ENCODE measurements at regions not wholly inside any gene's neighbourhood (a gene's known extent, or its start where the extent isn't known, plus 50 kb on each side); places are given as distances from the start of the nearest gene placed in this dataset.
"Not testable (repeated sequence)": the region's sequence is repeated elsewhere in the genome, so short reads cannot be mapped to it uniquely, and the experiment has no call there.

- no peak for DNase-seq
Observed at GRCh38 chr1:14273811-14274210, 324.7 kb upstream of the KAZN start.

- DNase-seq = not testable (repeated sequence)
Observed at GRCh38 chr1:14279891-14280290, 318.6 kb upstream of the KAZN start.

DNA sequence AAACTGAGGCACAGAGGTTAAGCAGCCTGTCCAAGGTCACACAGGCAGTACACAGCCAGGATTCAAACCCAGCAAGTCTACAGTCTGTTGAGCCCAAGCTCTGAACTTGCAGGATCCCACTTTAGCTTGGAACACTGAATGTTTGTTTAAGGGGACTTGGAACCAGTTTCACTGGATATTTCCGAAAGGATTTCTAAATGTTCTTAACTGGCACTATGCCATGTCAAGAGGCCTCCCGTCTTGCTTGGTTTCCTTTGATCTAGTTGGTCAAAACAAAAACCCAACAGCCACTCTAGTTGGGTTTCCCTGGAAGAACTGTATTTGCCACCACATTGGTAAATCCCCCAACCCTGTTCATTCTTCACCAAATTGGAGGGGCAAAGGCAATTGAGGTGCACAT, 317.6 kb upstream of the KAZN start:
- no peak for DNase-seq

DNA sequence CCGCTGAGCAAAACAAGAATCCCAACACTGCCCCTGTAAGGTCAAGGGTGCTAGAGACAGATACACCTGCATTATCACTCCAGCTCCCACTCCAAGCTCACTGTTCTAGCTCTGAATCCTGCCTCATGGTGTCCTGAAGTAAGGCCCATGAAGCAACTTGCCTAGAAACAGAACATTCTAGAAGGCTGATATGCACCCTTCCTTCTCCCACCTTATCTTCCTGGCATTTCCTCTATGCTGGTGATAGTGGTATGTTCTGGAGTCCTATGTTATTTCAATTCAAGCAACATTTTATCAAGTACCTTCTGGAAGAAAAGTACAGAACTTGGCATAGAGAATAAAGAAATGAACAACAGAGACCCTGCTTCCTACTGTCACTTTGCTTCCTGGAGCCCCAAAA, 317.1 kb upstream of the KAZN start:
- DNase-seq = no peak

DNA sequence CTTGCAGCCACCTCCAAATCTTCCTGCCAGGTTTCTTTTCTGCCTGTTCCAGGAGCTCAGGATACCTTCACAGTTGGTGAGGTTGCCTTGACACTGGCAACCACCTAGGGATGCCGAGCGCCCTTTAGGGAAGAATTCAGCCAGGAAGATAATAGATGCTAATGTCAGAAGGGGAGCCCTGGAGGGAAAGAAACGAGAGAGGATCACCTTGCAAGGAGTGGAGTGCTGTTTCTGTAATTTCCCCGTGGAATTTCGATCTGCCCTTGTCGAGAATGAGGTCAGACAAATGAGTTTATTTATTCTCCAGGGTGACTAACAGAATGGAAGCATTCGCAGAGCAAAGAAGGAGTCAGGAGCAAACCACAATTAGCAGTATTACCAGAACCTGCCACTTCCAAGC, 315.8 kb upstream of the KAZN start:
- no peak for DNase-seq

- DNase-seq = no peak
Observed at GRCh38 chr1:14285238-14285637, 313.2 kb upstream of the KAZN start.

DNA sequence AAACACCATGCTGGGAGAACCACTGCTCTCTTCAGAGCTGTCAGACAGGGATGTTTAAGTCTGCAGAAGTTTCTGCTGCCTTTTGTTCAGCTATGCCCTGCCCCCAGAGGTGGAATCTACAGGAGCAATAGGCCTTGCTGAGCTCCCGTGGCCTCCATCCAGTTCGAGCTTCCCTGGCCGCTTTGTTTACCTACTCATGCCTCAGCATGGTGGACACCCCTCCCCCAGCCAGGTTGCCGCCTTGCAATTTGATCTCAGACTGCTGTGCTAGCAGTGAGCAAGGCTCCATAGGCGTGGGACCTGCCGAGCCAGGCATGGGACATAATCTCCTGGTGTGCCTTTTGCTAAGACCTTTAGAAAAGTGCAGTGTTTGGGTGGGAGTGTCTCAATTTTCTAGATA, 307.3 kb upstream of the KAZN start:
- DNase-seq = not testable (repeated sequence)

GRCh38 chr1:14292520-14292919, 306.0 kb upstream of the KAZN start:
- no peak for DNase-seq

DNA sequence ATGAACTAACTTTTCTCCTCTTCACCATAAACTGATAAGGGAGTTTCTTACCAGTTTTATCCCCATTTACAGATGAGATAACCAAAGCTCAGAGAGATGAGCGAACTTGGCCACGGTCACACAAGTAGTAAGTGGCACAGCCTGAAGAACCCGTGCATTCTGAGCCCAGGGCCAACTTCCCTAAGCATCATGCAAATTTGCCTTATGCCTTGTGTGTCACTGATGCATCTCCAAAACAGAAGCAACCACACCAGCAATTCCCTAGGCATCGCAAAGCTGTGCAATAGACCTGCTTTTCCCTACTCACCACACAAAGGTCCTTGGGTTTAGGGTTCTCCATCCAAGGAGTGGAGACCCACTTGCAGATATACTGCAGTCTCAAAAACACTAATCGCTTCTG, 304.5 kb upstream of the KAZN start:
- DNase-seq = no peak

GRCh38 chr1:14294860-14295536, 303.5 kb upstream of the KAZN start:
- DNase-seq = no peak

DNA sequence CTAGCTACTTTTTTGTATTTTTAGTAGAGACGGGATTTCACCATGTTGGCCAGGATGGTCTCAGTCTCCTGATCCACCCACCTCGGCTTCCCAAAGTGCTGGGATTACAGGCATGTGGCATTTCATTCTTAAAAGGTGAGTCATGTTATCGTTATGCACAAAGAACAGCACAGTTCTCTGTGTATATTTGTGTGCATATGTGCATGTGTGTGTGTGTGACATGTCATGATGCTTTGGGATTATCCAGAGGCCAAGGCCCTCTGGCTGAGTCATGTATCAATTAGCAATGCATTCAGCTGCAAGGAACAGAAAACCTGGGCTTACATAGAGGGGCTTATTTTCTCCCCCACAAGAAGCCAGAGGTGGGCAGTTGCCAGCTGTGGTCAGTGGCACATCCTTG, 301.7 kb upstream of the KAZN start:
- no peak for DNase-seq

- no peak for DNase-seq
Observed at GRCh38 chr1:14297356-14297755, 301.1 kb upstream of the KAZN start.

GRCh38 chr1:14298806-14299205, 299.7 kb upstream of the KAZN start:
- DNase-seq = no peak

DNA sequence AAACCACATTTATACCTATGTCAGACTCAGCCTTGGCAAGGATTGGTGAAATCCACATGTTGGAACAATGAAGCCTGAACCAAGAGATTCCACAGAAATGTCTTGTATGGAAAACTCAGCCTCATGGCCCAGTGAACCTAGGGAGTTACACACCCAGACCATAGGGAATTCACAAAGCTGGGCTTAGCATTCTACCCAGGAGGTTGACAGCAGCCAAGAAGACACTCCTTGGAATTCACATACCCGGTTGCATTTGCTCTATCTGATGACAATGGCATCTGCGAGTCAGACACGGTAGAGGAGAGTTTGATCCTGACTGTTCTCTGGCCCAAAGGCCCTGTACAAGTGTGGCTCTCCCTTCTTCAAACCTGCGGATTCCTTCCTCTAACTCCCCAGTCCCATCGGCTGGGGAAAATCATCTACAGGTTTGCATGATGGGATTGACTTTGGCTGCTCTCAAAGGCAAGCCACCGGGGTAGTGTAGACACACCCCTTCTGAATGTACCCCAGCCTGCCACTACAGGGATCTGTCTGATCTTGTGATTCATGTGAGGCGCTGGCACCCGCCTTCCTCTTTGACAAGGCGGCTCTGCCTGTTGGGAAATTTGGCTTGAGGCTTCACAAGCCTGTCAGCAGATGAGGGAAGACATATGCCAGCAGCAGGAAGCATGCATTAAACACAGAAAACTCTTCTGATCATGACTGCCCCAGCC, 297.3 kb upstream of the KAZN start:
- no peak for DNase-seq

GRCh38 chr1:14301704-14302024, 296.8 kb upstream of the KAZN start:
- no peak for DNase-seq

DNA sequence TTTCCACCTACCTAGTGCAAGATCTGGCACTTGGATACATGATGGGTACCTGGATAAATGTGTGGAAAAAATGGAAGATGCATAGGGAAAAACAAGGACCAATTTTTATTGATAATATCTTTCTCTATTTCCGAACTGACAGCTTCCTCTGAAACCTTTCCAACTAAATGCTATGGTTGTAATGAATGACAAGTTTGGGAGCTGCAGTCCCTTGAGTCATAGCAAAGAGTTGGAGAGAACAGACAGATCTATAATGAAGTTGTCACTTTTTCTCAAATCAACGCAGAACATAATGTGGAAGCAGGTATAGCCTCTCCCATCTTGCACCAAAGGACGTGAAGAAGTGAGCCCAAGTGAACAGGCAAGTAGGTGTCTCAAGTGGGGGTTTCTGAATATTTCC, 296.5 kb upstream of the KAZN start:
- DNase-seq = no peak

DNA sequence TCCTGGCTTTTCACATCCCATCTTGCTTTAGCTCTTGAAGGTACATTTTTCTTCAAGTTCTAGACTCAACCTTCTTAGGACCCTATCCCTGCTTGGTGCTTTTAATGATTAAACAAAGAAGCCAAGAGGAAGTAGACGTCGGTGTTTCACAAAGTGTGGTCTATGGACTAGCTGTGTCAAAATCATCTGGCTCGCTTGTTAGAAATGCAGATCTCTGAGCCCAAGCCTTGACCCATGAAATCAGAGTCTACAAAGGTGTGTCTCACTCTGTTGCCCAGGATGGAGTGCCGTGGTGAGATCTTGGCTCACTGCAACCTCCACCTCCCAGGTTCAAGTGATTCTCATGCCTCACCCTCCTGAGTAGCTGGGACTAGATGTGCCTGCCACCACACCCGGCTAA, 295.5 kb upstream of the KAZN start:
- no peak for DNase-seq

DNA sequence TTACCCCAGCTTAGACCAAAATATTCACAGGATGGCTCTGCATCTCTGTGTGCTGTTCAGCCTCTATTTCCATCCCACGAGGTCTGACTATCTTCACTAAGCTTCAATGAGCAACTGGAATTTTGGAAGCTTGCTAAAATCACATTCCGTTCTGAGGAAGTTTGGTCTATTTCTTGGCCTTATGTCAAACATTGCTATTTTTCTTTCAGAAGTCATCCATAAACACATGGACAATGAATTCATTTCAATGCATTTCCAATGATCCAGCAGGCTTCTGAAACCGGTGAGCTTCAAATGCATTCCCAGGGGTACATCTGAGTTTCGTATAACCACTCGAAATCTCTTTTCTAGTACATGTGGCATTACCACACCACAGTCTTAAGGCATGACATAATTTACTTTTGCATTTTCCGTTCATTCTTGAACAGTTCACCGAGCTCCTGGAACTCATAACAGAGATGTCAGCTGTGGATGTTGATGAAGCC, 294.1 kb upstream of the KAZN start:
- DNase-seq = no peak

DNA sequence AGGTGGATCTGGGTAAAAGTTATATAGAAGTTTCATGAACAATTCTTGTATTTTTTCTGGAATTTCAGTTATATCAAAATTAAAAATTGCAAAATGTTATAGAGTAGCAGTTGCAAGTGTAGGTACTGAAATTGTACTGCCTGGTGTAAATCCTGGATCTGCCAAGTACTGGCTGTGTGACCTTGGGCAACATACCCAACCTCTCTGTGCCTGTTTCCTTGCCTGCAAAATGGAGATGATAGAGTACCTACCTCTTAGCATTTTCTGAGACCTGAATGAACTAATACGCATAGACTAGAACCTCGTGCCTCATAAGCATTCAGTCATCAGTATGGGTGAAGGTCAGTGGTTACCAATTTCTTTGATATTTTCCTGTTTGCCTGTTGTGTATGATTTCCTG, 290.0 kb upstream of the KAZN start:
- no peak for DNase-seq

GRCh38 chr1:14309984-14310383, 288.5 kb upstream of the KAZN start:
- no peak for DNase-seq

- DNase-seq = no peak
Observed at GRCh38 chr1:14310476-14310875, 288.0 kb upstream of the KAZN start.

DNA sequence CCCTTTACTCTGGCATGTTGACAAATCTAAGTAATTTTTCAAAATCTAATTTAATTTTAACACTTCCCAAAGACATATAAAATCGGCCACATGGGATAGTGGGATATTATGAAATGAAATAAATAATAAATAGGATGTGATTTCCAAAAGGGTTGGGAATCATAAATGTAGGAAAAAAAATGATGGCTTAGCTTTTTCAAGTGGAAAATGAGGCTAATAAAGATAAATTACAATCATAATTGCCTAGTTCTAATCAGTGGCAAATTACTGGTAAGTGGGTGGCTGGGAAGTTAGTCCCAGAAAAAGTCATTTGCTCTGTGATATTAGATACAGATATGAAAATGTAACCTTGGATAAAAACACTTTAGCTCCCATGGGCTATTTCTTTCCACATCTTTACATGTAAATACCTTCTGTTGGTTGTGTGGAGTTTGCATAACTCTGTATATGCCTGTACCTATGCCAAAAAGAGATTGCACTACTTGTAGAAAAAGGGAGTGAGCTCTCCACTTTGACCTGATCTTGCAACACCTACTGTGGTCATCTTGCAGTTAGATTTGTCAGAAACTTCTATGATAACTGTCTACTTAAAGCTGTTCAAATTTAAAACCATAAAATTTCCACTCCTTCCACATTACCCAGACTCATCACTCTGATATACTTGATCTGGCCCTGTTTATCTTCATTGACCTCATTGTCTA, 284.6 kb upstream of the KAZN start:
- DNase-seq = no peak

DNA sequence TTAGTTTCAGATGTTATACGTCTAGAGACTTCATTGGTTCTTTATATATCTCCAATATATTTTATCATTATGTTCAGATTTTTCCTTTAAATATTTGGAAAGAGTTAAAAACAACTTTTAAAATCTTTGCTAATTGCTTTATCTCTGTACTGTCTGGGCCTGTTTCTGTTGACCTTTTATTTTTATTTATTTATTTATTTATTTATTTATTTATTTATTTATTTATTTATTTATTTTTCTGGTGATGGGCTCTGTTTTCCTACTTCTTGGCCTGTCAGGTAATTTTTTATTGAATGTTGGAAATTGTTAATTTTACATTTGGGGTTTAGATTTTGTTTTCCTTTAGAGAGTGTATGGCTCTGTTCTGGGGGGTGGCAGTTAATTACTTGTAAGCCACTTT, 279.7 kb upstream of the KAZN start:
- no peak for DNase-seq

GRCh38 chr1:14320518-14320917, 278.0 kb upstream of the KAZN start:
- DNase-seq = no peak

Data from activated naive CD4-positive, alpha-beta T cell (primary cell).